GM19438 (cell line): ENCODE measurements at regions not wholly inside any gene's neighbourhood (a gene's known extent, or its start where the extent isn't known, plus 50 kb on each side); places are given as distances from the start of the nearest gene placed in this dataset.
"Not testable (repeated sequence)": the region's sequence is repeated elsewhere in the genome, so short reads cannot be mapped to it uniquely, and the experiment has no call there.

Experiments
- ATAC-seq: cut with Tn5 transposase; IDR thresholded peaks from one replicate; pipeline ENCODE4 v1.9.1; 2021; ENCODE audit warnings: low read depth; ENCODE audit not compliant: unreplicated experiment

GRCh38 chr1:221478050-221478949, 263.6 kb downstream of the DUSP10 start:
- ATAC-seq, result peak; percentile 86

DNA sequence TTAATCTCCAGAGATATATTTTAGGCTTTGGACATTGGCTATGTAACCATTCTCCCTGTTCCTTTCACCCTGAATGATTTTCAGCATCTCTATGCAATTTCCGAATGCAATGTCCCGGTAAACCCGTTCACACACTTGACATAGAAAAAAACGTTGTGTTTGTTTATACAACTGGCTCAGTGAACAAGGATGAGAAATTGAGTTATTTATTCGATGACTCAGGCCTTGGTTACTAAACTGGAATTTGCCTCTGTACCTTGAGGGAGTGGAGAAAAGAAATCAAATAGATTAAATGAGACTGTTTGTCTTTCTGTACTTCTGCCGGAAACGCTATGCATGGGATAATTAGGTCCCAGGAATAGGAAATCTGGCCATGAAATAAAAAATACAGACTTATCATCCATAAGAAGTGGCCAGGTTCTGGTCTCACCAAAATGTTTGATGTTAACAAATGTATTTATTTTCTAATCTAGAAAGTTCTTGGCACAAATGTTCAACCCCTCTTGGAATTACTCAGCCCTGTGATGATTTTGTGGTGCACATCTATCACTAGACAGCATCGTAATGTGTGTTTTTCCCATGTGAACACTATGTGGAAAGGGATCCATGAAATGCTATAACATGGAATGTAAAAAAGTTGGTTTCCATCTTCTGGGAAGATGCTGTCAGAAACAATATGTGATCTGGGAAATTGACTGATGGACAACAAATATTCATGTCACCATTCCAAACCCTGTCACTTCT, 253.9 kb downstream of the DUSP10 start:
- no peak for ATAC-seq

DNA sequence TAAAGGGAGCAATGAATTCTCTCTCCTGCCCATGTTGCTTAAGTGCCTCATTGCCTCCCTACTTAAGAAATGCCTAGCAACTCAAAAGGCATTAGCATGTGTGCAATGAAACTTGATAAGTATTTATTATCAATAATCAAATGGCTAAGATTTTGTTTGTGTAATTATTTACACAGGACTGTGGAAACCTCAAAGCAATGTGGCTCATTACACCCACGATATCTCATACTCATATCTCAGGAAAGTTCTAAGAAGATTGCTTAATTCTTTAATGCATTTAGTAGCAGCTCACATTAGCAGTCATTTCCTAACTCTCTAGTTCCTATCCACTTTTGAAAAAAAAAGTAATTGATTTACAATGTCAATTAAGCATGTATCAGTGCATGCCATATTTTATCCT, 253.3 kb downstream of the DUSP10 start:
- ATAC-seq, result no peak

DNA sequence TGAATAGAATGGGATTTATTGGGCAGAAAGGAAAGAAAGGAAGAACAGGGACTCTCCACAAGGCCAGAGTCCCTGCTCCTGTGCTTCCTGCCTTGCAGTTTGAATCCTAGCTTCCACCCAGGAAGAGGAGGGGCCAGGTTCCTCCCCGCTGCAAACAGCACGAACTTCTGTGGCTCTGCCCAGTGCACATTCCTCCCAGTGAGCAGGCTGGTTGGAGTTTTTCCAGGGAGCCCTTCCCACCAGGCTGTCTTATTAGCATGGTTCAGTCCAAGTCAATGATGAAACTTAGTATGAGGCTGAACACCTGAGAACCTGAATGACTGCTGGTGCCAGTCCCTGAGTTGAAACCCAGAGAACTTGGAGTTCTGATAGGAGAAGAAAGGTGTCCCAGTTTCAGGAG, 247.2 kb downstream of the DUSP10 start:
- ATAC-seq, result no peak

GRCh38 chr1:221497046-221497445, 244.8 kb downstream of the DUSP10 start:
- no peak for ATAC-seq

DNA sequence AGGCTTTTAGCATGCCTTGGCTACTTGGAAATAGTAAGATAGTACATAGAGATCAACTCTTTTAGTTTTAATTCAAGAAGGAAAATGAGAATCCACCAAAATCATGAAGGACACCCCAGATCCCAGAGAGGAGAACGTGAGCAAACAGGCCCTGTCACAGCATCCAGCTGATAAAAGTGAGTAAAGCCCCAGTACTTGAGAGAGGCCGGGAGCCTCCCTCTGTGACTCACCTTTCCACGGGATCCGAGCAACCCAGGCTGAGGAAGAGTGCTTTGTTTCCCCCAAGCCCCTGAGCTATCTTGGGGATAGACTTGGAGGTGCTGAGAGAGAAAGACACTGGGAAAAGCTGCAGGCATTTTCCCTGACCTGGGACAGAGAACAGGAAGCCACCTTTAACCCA, 238.6 kb downstream of the DUSP10 start:
- no peak for ATAC-seq

DNA sequence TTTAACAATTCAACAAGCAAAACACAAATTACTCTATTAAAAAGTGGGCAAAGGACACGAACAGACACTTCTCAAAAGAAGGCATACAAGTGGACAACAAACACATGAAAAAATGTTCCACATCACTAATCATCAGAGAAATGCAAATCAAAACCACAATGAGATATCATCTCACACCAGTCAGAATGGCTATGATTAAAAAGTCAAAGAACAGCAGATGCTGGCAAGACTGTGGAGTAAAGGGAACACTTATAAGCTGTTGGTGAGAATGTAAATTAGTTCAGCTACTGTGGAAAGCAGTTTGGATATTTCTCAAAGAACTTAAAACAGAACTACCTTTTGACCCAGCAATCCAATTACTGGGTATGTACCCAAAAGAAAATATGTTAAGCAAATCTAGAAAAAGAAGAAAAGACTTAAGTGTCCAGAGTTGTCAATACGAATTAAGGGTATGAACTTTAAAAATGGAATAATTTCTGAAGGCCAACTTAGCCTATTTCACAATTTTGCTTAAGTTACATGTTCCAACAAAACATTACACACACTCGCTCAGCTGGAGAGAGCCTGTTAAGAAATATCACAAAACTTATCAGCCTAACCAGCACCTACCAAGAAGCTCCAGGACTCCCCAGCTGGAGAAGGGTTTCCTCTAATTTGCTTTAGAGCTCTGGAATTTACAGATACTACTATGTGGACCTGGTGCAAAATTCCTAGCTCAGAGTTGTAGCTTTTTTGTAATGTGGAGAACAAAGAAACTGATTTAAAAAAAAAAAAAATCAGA, 232.1 kb downstream of the DUSP10 start:
- ATAC-seq, result no peak

DNA sequence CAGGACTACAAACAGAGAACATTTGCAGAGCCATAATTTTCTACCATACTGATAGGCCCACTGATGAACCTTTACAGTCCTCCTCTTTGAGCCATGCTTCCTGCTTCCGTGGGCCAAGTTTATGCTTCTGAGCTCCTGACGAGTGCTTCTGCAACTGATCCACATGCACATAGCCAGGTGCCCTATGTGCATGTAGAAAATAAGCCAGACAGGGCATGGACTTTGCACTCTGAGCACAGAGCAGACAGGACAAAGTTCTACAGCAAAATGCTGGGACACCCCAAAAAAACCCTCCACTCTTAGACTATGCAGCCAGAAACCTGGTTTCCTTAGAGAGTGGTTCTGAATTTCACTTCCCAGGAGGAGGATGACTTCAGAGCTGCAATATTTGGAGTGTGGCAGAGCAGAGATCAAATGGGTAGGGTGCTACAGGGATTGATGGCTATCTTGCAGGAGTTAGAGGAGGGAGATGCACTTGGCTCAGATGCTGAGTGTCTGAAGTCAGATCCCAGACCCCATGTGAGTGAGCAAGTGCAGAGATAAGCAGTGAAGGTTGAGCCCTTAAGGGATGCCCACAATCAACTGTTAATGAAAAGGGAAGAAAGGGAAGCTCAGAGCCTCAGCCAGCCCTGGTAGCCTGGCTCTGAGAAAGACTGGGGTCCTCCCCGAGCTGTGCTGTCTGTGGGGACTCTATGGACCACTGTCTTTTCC, 230.9 kb downstream of the DUSP10 start:
- ATAC-seq, result no peak

GRCh38 chr1:221511797-221512196, 230.1 kb downstream of the DUSP10 start:
- no peak for ATAC-seq

DNA sequence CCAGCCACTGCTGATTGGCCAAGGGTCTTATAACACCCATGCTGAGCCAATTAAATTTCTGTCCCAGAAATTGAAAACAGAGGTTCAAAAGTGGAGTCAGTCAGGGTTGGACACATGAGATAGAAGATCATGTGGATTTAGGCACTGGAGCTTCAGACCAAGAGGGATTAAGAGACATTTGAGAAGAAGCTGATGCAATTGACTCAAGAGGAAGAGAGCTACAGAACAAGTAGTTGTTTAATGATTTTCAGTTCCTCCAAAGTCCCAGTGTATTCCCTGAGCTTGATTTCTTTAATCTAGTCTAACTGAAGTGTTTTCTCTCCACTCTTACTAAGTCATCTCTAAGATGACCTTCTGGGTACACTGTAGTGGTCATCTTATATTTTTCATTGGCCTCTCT, 227.1 kb downstream of the DUSP10 start:
- ATAC-seq, result no peak

DNA sequence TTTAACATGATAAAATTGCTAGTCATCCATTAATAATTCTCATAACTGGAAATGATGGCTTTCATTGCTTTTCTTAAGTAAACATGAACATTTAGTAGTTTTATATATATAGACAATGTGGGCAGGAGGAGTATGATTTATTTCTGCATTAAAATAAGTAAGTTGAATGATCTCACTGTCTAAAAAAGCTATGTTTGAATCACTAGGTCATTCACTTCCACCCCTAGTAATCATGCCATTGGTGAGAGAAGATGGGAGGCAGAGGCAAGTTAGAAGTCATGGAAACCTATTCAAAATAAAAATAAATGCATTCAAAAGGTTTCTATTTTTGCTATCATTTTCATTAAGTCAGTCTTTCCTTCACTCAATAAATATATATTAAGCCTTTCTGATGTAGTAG, 226.4 kb downstream of the DUSP10 start:
- ATAC-seq, result no peak

DNA sequence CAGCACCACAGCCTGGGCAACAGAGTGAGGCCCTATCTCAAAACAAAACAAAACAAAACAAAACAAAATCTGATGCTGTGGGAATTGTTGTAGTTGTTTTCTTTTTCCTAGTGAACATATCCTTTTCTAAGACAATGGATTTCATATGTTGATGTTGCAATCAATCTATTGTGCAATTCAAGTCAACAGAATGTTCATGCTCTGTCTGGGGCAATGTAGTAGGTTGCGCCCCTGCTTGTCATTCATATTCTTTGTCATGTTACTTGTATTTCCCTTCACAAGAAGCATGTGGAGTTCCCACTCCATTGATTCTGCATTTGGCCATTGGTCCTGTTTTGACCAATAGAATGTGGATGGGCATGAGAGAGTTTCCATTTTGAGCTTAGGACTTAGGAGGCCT, 223.9 kb downstream of the DUSP10 start:
- no peak for ATAC-seq

DNA sequence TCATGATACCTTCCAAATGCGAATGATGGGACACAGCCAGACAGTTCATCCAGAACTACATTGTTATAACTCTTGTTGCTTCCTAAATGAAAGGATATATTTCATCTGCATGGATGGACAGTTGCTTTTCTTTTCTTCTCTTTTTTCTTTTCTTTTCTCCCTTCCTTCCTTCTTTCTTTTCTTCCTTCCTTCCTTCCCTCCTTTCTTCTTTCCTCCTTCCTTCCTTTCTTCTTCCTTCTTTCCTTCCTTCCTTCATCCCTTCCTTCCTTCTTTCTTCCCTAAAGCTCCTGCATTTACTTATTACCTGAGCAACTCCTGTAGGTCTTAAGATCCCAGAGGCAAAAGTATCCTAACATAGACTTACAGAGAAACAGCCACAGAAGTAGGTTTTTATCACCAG, 221.6 kb downstream of the DUSP10 start:
- ATAC-seq, result no peak

DNA sequence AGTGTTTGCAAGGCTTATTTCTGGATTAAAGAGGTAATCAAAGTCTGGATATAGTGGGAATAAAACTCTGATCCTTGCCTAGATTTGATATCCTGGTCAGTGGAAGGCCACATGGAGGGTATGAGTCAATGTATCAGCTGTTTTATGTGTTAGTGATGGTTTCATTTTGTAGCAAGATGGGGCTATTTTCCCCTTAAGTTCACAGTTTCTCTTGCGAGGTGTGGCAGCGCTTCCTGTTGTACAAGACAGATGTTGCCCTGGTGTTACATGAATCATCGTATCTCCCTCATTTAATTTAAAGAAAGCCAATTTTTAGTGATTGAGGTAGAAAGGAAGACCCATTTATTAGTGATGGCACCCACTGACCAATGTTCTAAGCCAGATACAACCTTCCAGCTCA, 220.2 kb downstream of the DUSP10 start:
- no peak for ATAC-seq

GRCh38 chr1:221522529-221522940, 219.4 kb downstream of the DUSP10 start:
- no peak for ATAC-seq

- ATAC-seq, result no peak
Measured at GRCh38 chr1:221525749-221526148, 216.1 kb downstream of the DUSP10 start.

- no peak for ATAC-seq
Measured at GRCh38 chr1:221527302-221527701, 214.6 kb downstream of the DUSP10 start.

DNA sequence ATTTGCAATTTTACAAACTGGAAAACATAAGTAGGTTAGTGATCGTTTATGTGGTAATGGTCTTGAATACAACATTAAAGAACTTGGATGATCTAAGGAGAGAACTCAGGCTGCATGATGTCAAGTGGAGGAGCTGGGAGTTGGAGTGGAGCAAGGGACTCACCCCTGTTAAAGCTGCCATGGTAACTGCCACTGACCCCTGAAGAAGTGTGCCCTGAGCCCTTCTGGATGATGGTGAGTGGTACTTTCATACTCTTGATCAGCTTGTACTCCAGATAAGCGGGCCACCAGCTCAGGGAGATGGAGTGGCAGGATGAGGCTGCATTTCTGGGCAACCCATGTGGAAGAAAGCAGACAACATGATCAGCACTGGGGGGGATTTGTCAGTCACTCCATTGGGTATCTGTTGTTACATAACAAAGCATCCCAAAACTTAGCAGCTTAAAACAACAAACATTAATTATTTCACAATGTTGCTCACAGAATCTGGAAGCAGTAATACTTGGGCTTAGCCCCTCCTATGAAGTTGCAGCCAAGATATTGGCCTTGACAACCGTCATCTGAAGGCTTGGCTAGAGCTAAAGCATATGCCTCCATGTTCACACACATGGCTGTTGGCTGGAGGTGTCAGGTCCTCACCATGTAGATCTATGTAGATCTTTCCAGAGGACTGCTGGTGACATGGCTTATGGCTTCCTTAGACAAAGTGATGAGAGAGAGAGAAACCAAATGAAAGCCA, 213.8 kb downstream of the DUSP10 start:
- ATAC-seq, result no peak

DNA sequence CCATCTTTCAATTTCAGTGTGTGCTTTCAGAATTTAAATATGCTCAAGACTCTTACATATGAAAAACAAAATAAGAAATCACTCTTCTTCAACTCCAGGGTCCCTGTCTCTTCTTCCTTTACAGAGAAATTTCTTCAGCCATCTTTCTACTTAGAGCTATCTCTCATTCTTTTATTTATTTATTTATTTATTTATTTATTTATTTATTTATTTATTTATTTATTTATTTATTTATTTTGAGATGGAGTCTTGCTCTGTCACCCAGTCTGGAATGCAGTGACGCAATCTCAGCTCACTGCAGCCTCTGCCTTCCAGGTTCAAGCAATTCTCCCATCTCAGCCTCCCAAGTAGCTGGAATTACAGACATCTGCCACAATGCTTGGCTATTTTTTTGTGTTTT, 211.7 kb downstream of the DUSP10 start:
- not testable (repeated sequence) for ATAC-seq

DNA sequence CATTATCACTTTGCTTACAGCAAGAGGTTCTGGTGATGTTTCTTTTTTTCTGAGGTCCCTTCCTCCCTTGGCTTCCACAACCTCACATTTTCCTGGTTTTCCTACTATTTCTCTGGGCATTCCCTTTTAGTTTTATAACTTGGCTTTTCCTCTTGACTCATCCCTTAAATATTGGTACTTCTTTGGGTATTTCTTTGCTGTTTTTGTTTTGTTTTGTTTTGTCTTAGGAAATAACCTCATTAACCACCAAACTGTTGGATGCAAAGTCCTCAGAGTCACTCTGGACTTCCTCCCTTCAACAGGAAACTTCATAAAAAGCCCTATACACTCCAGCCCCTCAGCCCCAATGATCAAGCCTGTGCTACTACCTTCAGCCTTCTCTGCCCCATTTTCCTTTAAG, 211.1 kb downstream of the DUSP10 start:
- ATAC-seq, result no peak
